CD4-positive, alpha-beta T cell treated with Interleukin-12 subunit alpha and Interleukin-12 subunit beta, for 1 hour (primary cell): ENCODE measurements at regions not wholly inside any gene's neighbourhood (a gene's known extent, or its start where the extent isn't known, plus 50 kb on each side); places are given as distances from the start of the nearest gene placed in this dataset.

ENCODE experiments used
- DNase-seq: peaks from one replicate; pipeline ENCODE4 v3.0.0-alpha.2; 2020

DNA sequence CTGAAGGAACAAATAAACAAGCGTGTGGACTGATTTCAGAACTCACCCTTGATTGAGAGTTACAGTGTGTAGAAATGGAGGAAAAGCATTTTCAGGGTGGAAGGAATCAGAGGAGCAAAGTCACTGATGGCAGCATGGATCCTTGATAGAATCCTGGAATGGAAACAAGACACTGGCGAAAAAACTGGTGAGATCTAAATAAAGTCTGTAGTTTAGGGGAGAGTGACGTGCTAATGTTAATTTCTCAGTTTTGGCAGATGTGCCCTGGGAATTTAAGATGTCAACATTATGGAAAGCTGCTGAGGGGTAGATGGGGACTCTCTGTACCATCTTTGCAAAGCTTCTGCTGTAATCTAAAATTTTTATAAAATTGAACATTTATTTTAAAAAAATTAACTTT lies 378.0 kb downstream of the UQCRFS1 start:
- no peak for DNase-seq

- no peak for DNase-seq
These were observed 381.5 kb downstream of the UQCRFS1 start for GRCh38 chr19:28831462-28831861.

DNA sequence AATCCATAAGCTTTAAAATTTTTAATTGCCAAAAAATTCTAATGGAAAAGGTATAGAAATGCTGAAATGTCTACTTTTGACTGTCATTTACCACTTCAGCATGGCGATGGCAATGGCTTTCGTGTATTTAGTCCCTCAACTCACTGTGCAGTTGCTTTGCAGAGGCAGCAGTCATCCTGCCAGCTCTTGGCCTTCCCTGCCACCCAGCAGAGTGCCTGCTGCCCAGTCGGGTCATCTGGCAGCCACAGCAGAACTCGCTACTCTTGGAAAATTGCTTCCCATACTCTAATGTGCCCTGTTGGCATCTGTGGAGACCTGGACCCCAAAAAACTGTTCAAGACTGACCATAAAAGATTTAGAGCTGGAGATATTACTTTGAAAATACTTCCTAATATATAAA lies 383.2 kb downstream of the UQCRFS1 start:
- no peak for DNase-seq

- no peak for DNase-seq
These were observed 383.6 kb downstream of the UQCRFS1 start for GRCh38 chr19:28829359-28829758.

DNA sequence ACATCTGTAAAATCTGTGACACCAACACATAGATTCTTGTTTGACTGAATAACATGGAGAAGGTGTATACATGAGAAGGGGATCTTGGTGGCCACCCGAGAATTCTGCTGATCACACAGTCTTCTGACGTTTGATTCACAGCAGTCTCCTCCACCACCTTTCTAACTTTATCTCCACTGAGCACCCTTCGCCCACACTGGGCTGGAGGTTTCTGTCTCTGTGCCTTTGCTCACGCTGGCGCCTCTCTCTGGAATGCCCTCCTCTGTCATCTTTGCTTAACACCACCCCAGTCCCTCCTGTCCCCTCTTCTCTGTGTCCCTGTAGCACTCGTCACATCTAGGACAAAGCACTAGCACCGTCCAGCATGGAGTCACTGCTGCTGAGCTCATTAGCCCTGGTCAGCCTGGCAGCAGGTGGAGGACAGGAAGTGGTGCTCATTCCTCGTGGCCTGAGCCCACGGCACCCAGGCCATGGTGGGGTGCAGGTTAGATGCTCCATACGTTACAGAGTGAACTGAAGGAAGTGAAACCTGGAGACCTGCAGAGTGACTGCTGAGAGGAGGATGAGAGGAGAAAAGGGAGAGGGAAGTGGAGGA lies 384.6 kb downstream of the UQCRFS1 start:
- no peak for DNase-seq

DNA sequence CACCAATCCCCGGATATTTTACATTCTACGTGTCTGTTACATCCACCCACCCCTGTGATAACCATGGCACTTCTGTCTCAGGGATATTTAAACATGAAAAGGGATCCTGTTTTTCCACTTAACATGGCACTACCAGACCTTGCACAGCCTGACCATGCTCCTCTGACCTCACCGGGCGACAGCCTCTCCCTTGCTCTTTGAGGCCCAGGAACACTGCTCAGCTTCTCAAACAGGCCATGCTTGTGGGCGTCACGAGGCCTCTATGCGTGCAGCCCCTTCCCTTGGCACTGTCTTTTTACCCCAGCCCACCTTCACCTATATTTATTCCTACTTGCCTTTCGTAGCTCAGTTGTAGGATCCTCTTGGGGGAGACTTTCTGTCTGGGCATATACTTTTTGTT lies 385.6 kb downstream of the UQCRFS1 start:
- DNase-seq: no peak

- DNase-seq: no peak
These were observed 389.5 kb downstream of the UQCRFS1 start for GRCh38 chr19:28823338-28823961.

DNA sequence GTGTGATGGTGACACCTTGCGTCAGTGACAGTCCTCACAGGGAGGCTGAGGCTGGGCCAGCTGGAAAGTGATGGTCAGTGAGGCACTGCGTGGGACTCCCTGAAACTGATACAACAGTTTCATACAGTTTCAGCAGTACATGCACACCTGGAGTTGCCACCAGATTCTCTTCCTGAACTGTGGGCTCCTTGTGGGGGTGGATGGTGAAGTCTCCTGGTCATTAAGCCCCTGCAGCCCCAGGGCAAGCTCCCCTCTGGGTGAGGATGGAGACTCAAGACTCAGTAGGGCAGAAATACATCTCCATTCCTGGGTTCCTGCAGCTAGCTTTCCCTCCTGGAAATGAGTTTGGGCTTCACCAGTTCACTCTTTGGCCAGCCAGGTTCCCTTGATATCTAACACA lies 392.7 kb downstream of the UQCRFS1 start:
- DNase-seq: no peak

DNA sequence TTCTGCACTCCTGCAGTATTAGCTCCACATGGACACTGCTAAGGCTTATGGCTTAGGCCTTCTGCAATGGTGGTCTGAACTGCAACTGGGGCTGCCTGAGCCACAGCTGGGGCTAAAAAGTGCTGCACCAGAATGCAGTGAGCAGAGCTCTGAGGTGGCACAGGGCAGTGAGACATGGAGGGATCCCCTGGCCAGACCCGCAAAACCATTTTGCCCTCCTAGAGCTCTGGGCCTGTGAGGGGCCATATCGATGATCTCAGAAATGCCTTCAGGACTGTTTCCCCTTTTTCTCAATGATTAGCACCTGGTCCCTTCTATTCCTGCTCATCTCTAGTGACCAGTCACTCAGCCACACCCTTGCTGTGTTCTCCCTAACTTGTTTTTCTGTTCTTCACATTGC lies 397.7 kb downstream of the UQCRFS1 start:
- no peak for DNase-seq

- no peak for DNase-seq
These were observed 418.6 kb downstream of the UQCRFS1 start for GRCh38 chr19:28794301-28794700.

DNA sequence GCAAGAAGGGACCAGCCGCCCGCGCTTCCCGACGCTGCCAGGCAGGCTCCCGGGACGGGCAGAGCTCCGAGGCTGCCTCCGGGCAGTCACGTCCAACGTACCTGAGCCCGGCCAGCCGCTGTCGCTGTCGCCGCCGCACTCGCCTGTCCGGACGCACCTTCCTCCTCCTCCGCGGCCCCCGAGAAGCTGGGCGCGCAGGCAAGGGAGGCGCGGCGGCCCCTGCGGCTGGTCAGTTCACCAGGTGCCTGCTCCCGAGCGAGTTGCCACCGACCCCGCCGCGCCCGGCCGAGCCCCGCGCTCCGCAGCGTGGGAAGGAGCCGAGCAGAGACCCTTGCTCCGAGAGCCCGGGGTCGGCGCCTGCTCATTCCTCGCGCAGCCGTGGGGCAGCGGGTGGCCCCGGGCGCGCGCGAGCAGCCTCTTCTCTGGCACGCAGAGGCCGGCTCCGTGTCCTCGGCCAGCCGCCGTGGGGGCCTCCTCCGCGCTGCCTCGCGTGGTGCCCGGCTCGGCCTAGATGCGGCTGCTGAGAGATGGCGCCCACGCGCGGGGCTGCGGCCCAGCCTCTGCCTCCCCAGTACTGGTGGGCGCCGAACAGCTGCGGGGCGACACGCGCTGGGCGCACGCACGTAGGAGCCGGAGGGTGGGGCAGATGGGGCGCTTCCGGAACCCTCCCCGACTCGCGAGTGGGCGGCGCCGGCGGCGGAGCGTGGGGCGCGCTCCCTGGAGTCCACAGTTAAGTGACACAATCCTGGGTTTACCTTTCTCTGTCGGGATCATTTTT lies 419.4 kb downstream of the UQCRFS1 start:
- DNase-seq: no peak

- no peak for DNase-seq
These were observed 427.0 kb downstream of the UQCRFS1 start for GRCh38 chr19:28785971-28786370.

- DNase-seq: no peak
These were observed 448.9 kb downstream of the UQCRFS1 start for GRCh38 chr19:28764066-28764465.

- DNase-seq: no peak
These were observed 466.5 kb downstream of the UQCRFS1 start for GRCh38 chr19:28746478-28746877.

- DNase-seq: no peak
These were observed 468.0 kb downstream of the UQCRFS1 start for GRCh38 chr19:28744943-28745342.

GRCh38 chr19:28744014-28744413 lies 468.9 kb downstream of the UQCRFS1 start:
- DNase-seq: no peak

GRCh38 chr19:28737021-28737895 lies 475.7 kb downstream of the UQCRFS1 start:
- peak; percentile 19 for DNase-seq

DNA sequence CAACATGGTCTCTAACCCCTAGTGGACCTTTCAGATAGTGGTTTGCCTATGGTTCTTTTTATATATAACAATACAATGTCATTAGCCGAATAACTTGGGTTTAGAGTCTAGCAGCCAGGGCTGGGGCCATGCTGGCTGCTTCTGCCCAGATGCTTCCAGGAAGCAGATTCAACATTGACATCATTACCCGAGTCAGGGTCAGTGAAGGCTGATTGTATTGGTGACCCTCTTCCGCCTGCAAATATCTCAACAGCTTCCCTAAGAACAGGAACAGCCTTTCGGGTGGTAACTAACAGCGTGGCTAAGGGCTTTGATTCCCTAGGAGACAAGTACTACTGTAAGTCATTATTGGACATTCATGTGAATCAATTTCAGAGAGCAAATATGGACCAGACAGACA lies 476.4 kb downstream of the UQCRFS1 start:
- no peak for DNase-seq

DNA sequence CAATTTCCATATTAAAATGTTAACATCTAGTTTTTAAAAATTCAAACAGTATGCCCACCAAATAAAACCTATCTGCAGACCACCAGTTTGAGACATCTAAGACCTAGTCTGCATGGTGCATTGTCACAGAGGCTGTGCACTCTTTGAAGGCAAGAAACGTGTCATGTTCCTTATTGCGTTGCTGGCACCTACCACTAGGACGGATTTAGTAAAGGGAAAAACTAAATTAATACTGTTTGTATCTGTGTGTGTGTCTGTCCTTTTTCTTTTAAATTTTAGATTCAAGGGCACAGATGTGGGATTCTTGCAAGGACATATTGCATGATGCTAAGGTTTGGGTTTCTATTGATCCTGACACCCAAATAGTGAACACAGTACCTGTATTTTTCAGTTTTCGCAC lies 481.4 kb downstream of the UQCRFS1 start:
- no peak for DNase-seq

DNA sequence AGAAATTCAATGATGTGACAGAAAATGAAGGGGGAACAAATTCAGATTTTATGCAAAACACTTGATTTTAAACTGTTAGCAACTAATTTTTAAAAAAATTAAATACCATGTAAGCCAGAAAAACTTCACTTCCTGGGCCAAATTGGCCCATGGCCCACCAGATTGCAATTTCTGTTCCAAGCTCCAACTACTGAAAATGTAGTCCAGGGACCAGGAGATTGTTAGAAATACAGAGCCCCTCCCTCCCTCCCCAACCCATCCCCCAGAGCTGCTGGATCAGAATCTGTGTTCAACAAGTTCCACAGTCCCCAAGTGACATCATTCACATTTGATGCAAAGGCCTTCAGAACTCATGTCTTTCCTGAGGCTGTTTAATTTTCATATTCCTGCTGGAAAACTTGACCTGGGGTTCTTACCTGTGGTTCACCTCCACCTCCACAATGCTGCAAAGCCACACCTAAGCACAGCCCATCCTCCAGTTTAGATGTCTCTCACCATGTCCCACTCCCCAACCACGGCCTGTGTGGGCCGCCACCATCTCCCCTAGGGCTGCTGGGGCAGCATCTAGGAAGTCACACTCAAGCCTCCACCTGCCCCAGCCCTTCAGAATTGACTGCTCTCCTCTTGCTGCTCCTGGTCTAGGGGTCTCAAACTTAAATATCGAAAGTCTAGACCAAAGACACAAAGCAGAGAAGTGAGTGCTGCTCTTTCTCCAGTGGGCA lies 482.0 kb downstream of the UQCRFS1 start:
- no peak for DNase-seq

DNA sequence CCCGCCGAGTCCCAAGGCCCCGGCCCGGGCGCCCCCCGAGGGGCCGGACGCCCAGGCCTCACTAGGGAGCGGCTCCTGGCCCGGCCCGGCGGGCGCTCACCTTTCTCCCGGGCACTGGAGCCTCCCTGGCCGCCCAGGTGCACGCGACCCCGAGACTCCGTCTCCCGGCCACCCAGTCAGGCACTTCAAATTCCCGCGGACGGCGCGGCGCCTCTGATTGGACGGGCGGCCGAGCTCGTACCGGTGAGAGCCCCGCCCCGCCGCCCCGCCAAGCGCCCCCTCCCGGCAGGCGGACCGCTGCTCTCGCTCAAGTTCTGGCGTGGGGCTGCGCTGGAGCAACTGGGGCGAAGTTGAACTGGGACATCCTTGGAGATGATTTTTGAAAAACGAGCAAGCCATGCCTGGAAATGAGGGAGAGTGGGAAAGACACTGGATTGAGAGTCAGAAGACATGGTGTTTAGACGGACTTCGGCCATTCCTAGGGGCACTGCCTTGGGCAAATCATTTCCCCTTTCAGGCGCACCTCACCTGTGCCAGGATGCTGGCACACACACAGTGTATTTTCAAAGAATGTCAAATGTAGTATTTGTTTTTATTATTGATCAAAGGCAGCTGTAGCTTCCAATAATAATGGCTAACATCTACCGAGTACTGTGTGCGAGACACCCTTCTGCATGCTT lies 485.3 kb downstream of the UQCRFS1 start:
- no peak for DNase-seq
